ENCODE measurements at regions not wholly inside any gene's neighbourhood (a gene's known extent, or its start where the extent isn't known, plus 50 kb on each side); places are given as distances from the start of the nearest gene placed in this dataset.

GRCh38 chr1:9419369-9420041 lies 119.8 kb upstream of the SLC25A33 start:
- Histone ChIP-seq H3K27ac (ENCODE audit: low read length) (no peak overlapping the region), H3K9me3 (replicated peaks; ENCODE audit: insufficient read depth, low read length) (no peaks in the 10 kb centered on the region), H4K20me1 (ENCODE audit: insufficient read depth, low read length) (no peaks in the 10 kb centered on the region), H3K9ac (ENCODE audit: low read length) (no peak overlapping the region), H2AFZ (ENCODE audit: low read length) (no peak overlapping the region), H3K79me2 (ENCODE audit: low read length) (no peaks in the 10 kb centered on the region), H3K9me2 (replicated peaks; ENCODE audit: insufficient read depth, low read length) (no peaks in the 10 kb centered on the region), H3K36me3 (replicated peaks; ENCODE audit: insufficient read depth, low read length) (no peaks in the 10 kb centered on the region), H3K4me3 (ENCODE audit: low read length) (no peak overlapping the region), H3K4me2 (ENCODE audit: low read depth, low read length) (no peak overlapping the region), H3K4me1 (ENCODE audit: low read length) (0 out of 2 replicates have a peak, but pooled peaks cover 4% of the 10 kb centered on the region), H3K27me3 (replicated peaks; ENCODE audit: insufficient read depth, low read length) (no peaks in the 10 kb centered on the region), H3F3A (ENCODE audit: insufficient read depth, low read length) (no peaks in the 10 kb centered on the region)
- TF ChIP-seq CTCF (IDR thresholded peaks at IDR 0.05; ENCODE audit: low read length) (no peak), EZH2phosphoT487 (IDR thresholded peaks at IDR 0.05; ENCODE audit: low read length) (no peak), EZH2 (optimal IDR thresholded peaks at IDR 0.05; ENCODE audit: low read depth, low read length) (no peak)
- DNase-seq = no peak

GRCh38 chr1:9420835-9421532 lies 118.3 kb upstream of the SLC25A33 start:
- no peak overlapping the region for H3K4me2 ChIP-seq (ENCODE audit: low read depth, low read length)
- no peaks in the 10 kb centered on the region for H3K27me3 ChIP-seq (replicated peaks; ENCODE audit: insufficient read depth, low read length)
- H3K4me1 ChIP-seq (ENCODE audit: low read length) = peaks cover 16% of the 10 kb centered on the region
- no peaks in the 10 kb centered on the region for H4K20me1 ChIP-seq (ENCODE audit: insufficient read depth, low read length)
- H3K79me2 ChIP-seq (ENCODE audit: low read length) = no peaks in the 10 kb centered on the region
- H3K27ac ChIP-seq (ENCODE audit: low read length) = no peak overlapping the region
- no peak overlapping the region for H3K4me3 ChIP-seq (ENCODE audit: low read length)
- no peak overlapping the region for H3K9ac ChIP-seq (ENCODE audit: low read length)
- TF ChIP-seq EZH2 (optimal IDR thresholded peaks at IDR 0.05; ENCODE audit: low read depth, low read length) = no peak
- TF ChIP-seq EZH2phosphoT487 (IDR thresholded peaks at IDR 0.05; ENCODE audit: low read length) = no peak
- TF ChIP-seq CTCF (IDR thresholded peaks at IDR 0.05; ENCODE audit: low read length) = no peak
- H3K36me3 ChIP-seq (replicated peaks; ENCODE audit: insufficient read depth, low read length) = no peaks in the 10 kb centered on the region
- H3F3A ChIP-seq (ENCODE audit: insufficient read depth, low read length) = peaks cover 11% of the 10 kb centered on the region; the same call in 1 of the 2 replicates
- H2AFZ ChIP-seq (ENCODE audit: low read length) = no peak overlapping the region
- DNase-seq = no peak
- no peaks in the 10 kb centered on the region for H3K9me2 ChIP-seq (replicated peaks; ENCODE audit: insufficient read depth, low read length)
- H3K9me3 ChIP-seq (replicated peaks; ENCODE audit: insufficient read depth, low read length) = no peaks in the 10 kb centered on the region

- H3K9me3 ChIP-seq (replicated peaks; ENCODE audit: insufficient read depth, low read length) = no peaks in the 10 kb centered on the region
- H2AFZ ChIP-seq (ENCODE audit: low read length) = no peak overlapping the region
- no peak for TF ChIP-seq EZH2 (optimal IDR thresholded peaks at IDR 0.05; ENCODE audit: low read depth, low read length)
- TF ChIP-seq EZH2phosphoT487 (IDR thresholded peaks at IDR 0.05; ENCODE audit: low read length) = no peak
- TF ChIP-seq CTCF (IDR thresholded peaks at IDR 0.05; ENCODE audit: low read length) = no peak
- no peak for DNase-seq
- no peak overlapping the region for H3K4me2 ChIP-seq (ENCODE audit: low read depth, low read length)
- no peak overlapping the region for H3K27ac ChIP-seq (ENCODE audit: low read length)
- H3K4me3 ChIP-seq (ENCODE audit: low read length) = no peak overlapping the region
- no peaks in the 10 kb centered on the region for H3K27me3 ChIP-seq (replicated peaks; ENCODE audit: insufficient read depth, low read length)
- no peaks in the 10 kb centered on the region for H3K9me2 ChIP-seq (replicated peaks; ENCODE audit: insufficient read depth, low read length)
- H3K4me1 ChIP-seq (ENCODE audit: low read length) = peaks cover 18% of the 10 kb centered on the region
- no peak overlapping the region for H3K9ac ChIP-seq (ENCODE audit: low read length)
- H3F3A ChIP-seq (ENCODE audit: insufficient read depth, low read length) = peaks cover 15% of the 10 kb centered on the region
- no peaks in the 10 kb centered on the region for H3K36me3 ChIP-seq (replicated peaks; ENCODE audit: insufficient read depth, low read length)
- no peaks in the 10 kb centered on the region for H3K79me2 ChIP-seq (ENCODE audit: low read length)
- no peaks in the 10 kb centered on the region for H4K20me1 ChIP-seq (ENCODE audit: insufficient read depth, low read length)
Observed at GRCh38 chr1:9421533-9421873, 117.8 kb upstream of the SLC25A33 start.
